ENCODE measurements at regions not wholly inside any gene's neighbourhood (a gene's known extent, or its start where the extent isn't known, plus 50 kb on each side); places are given as distances from the start of the nearest gene placed in this dataset.
"Not testable (repeated sequence)": the region's sequence is repeated elsewhere in the genome, so short reads cannot be mapped to it uniquely, and the experiment has no call there.

DNA sequence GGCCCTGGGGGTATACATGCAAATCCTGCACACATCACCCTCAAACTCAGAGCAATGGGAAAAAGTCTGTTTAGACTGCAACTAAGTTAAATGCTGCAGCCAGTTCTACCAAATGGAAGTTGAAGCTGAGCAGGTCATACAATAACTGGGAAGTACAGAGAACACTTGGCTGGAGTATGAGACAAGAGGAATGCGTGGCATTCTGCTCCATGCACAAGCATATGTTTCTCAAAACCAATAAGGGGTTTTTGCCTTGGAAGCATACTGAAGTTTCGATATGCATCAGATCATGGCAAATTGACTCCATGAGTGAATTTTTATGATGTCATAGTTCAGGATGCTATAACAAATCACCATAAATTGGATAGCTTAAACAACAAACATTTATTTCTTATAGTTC is 193.8 kb downstream of the COL12A1 start:
- no peaks in the 10 kb centered on the region for H3K36me3 Mint-ChIP-seq
- H3K27me3 Mint-ChIP-seq = no peaks in the 10 kb centered on the region
- no peaks in the 10 kb centered on the region for H3K4me1 Mint-ChIP-seq
- H3K4me3 Mint-ChIP-seq = no peak overlapping the region
- Histone ChIP-seq H3K27me3 (ENCODE audit: control insufficient read depth in 2 of 2, insufficient read depth in 2 of 2, low read length in 2 of 2) (no peaks in the 10 kb centered on the region), H3K4me1 (ENCODE audit: control insufficient read depth in 2 of 2, insufficient read depth in 2 of 2, low read length in 2 of 2) (no peaks in the 10 kb centered on the region), H3K36me3 (ENCODE audit: control insufficient read depth in 2 of 3, insufficient read depth in 3 of 3, low read length in 3 of 3) (no peaks in the 10 kb centered on the region), H3K27ac (ENCODE audit: low read depth, low read length) (no peak overlapping the region), H3K4me3 (ENCODE audit: low read length) (no peak overlapping the region), H3K9me3 (ENCODE audit: control insufficient read depth in 2 of 3, low read length in 3 of 3) (no peaks in the 10 kb centered on the region)
- ATAC-seq = no peak
- peaks cover 0 to 21% (median 9%) of the 10 kb centered on the region in 11 donors for H3K9me3 Mint-ChIP-seq
- DNase-seq = no peak
- ChIA-PET CTCF (no interaction called here), POLR2A (interaction anchor here (0.6 kb wide), 1 partner anchor 184 kb away, joined by 3 read pairs; no protein-coding TSS in a partner anchor)
- H3K27ac Mint-ChIP-seq = no peak overlapping the region
- intact Hi-C loops (cut with micrococcal nuclease) = no loop called here

DNA sequence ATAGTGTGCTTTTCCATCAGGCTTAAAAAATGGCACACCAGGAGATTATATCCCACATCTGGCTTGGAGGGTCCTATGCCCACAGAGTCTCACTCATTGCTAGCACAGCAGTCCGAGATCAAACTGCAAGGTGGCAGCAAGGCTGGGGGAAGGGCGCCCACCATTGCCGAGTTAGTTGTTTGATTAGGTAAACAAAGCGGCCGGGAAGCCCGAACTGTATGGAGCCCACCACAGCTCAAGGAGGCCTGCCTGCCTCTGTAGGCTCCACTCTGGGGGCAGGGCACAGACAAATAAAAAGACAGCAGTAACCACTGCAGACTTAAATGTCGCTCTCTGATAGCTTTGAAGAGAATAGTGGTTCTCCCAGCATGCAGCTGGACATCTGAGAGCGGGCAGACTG is 201.9 kb downstream of the COL12A1 start:
- H3K4me3 Mint-ChIP-seq; H3K27ac ChIP-seq (ENCODE audit: low read depth, low read length); H3K36me3 ChIP-seq (ENCODE audit: control insufficient read depth in 2 of 3, insufficient read depth in 3 of 3, low read length in 3 of 3); H3K4me1 ChIP-seq (ENCODE audit: control insufficient read depth in 2 of 2, insufficient read depth in 2 of 2, low read length in 2 of 2); H3K36me3 Mint-ChIP-seq; H3K4me1 Mint-ChIP-seq; H3K27me3 Mint-ChIP-seq; H3K9me3 ChIP-seq (ENCODE audit: control insufficient read depth in 2 of 3, low read length in 3 of 3); intact Hi-C loops (cut with micrococcal nuclease); DNase-seq; POLR2A ChIA-PET; H3K27me3 ChIP-seq (ENCODE audit: control insufficient read depth in 2 of 2, insufficient read depth in 2 of 2, low read length in 2 of 2); H3K27ac Mint-ChIP-seq; ATAC-seq; H3K4me3 ChIP-seq (ENCODE audit: low read length); CTCF ChIA-PET: not testable (repeated sequence)
- peaks cover 0 to 19% (median 8%) of the 10 kb centered on the region in 11 donors for H3K9me3 Mint-ChIP-seq

DNA sequence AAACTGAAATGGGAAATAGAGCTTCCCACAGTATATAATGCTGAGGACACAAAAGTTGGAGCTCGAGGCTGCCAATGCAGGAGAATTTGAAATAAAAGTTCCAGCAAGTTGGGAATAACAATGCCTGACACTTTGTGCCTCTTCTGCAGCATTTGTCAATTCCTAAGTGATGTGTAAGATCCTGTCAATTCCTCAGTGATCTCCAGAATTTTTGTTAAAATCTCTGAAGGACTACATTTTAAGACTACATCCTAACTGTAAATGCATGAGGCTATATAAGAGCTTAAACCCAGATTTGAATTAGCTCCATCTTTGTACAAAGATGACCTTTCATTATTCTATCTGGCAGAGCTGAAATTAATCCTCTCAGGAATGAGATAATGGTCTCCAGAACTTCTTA is 208.2 kb downstream of the COL12A1 start:
- no peak for ATAC-seq
- Histone ChIP-seq H3K9me3 (ENCODE audit: control insufficient read depth in 2 of 3, low read length in 3 of 3) (no peaks in the 10 kb centered on the region), H3K27me3 (ENCODE audit: control insufficient read depth in 2 of 2, insufficient read depth in 2 of 2, low read length in 2 of 2) (no peaks in the 10 kb centered on the region), H3K27ac (ENCODE audit: low read depth, low read length) (no peak overlapping the region), H3K36me3 (ENCODE audit: control insufficient read depth in 2 of 3, insufficient read depth in 3 of 3, low read length in 3 of 3) (no peaks in the 10 kb centered on the region), H3K4me3 (ENCODE audit: low read length) (no peak overlapping the region), H3K4me1 (ENCODE audit: control insufficient read depth in 2 of 2, insufficient read depth in 2 of 2, low read length in 2 of 2) (no peaks in the 10 kb centered on the region)
- Mint-ChIP-seq H3K36me3 (no peaks in the 10 kb centered on the region), H3K4me1 (no peaks in the 10 kb centered on the region), H3K27ac (no peak overlapping the region), H3K4me3 (no peak overlapping the region), H3K27me3 (no peaks in the 10 kb centered on the region), H3K9me3 (peaks cover 0 to 13% (median 5%) of the 10 kb centered on the region in 11 donors)
- ChIA-PET CTCF (no interaction called here), POLR2A (no interaction called here)
- intact Hi-C loops (cut with micrococcal nuclease) = no loop called here
- no peak for DNase-seq

DNA sequence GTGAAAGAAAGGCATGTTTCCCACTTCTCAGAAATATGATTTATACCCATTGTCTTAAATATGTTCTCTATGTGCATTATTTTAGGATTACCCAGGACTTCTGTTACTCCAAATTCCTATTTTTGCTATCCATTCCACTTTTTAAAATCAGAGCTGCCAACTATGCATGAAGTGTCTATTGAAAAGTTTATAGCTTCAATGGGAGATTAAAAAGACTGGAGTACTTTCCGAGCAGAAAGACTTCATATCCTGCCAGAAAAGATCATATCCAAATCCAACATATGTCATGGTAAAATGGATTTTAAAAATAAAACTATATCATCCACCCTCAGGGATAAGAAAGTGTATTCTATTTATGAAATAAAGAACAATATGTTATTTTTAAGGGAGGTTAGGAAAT is 212.7 kb downstream of the COL12A1 start:
- peaks cover 0 to 6% (median 3%) of the 10 kb centered on the region in 11 donors for H3K9me3 Mint-ChIP-seq
- DNase-seq (no peak), ATAC-seq (no peak)
- POLR2A ChIA-PET = no interaction called here
- CTCF ChIA-PET = no interaction called here
- Histone ChIP-seq H3K4me1 (ENCODE audit: control insufficient read depth in 2 of 2, insufficient read depth in 2 of 2, low read length in 2 of 2) (no peaks in the 10 kb centered on the region), H3K9me3 (ENCODE audit: control insufficient read depth in 2 of 3, low read length in 3 of 3) (no peaks in the 10 kb centered on the region), H3K27ac (ENCODE audit: low read depth, low read length) (no peak overlapping the region), H3K4me3 (ENCODE audit: low read length) (no peak overlapping the region), H3K36me3 (ENCODE audit: control insufficient read depth in 2 of 3, insufficient read depth in 3 of 3, low read length in 3 of 3) (no peaks in the 10 kb centered on the region), H3K27me3 (ENCODE audit: control insufficient read depth in 2 of 2, insufficient read depth in 2 of 2, low read length in 2 of 2) (no peaks in the 10 kb centered on the region)
- H3K36me3 Mint-ChIP-seq = no peaks in the 10 kb centered on the region
- intact Hi-C loops (cut with micrococcal nuclease) = no loop called here
- no peaks in the 10 kb centered on the region for H3K27me3 Mint-ChIP-seq
- H3K4me1 Mint-ChIP-seq = peaks cover 0 to 1% (median 0%) of the 10 kb centered on the region in 7 donors
- H3K4me3 Mint-ChIP-seq = no peak overlapping the region
- no peak overlapping the region for H3K27ac Mint-ChIP-seq

DNA sequence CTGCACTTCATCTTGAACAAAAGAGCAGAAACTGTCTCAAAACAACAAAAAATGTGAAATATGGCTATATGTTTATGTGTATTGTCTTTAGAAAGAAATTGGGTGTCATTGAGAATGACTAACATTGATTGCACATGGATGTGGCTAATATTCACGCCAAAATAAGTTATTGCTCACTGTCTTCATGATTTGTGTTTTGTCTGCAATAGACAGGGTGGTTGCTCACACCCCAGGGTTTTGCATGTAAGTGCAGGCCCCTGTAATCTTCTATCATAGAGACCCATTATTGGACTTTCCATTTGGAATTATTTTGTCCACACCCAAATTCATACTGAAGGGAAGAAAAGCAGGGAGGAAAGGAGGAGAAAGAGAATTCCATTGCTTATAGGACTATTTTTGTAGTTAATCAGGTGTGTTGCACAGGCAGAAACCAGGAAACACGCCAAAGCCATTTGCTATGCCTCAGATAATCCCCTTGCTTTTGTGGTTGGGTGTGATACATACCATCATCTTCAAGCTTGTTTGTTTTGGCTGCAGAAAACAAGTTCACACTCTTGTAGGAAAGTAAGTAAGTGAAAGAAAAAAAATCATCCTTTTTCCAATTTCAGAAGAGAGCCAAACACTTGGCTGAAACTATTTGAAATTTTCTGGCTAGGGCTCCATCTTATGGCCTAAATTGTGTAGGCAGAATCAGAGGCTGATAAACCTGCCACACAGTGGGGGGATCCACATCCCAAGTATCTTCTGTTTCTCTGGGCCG is 214.1 kb downstream of the COL12A1 start:
- Mint-ChIP-seq H3K9me3 (peaks cover 0 to 6% (median 3%) of the 10 kb centered on the region in 11 donors), H3K4me1 (peaks cover 0 to 1% (median 0%) of the 10 kb centered on the region in 7 donors), H3K27me3 (no peaks in the 10 kb centered on the region), H3K36me3 (no peaks in the 10 kb centered on the region), H3K27ac (no peak overlapping the region), H3K4me3 (no peak overlapping the region)
- ATAC-seq = no peak
- no peak for DNase-seq
- H3K27me3 ChIP-seq (ENCODE audit: control insufficient read depth in 2 of 2, insufficient read depth in 2 of 2, low read length in 2 of 2) = no peaks in the 10 kb centered on the region
- H3K27ac ChIP-seq (ENCODE audit: low read depth, low read length) = no peak overlapping the region
- no peak overlapping the region for H3K4me3 ChIP-seq (ENCODE audit: low read length)
- POLR2A ChIA-PET = no interaction called here
- peaks cover 0 to 5% (median 0%) of the 10 kb centered on the region in 3 experiments for H3K9me3 ChIP-seq (ENCODE audit: control insufficient read depth in 2 of 3, low read length in 3 of 3)
- H3K4me1 ChIP-seq (ENCODE audit: control insufficient read depth in 2 of 2, insufficient read depth in 2 of 2, low read length in 2 of 2) = no peaks in the 10 kb centered on the region
- no peaks in the 10 kb centered on the region for H3K36me3 ChIP-seq (ENCODE audit: control insufficient read depth in 2 of 3, insufficient read depth in 3 of 3, low read length in 3 of 3)
- CTCF ChIA-PET = no interaction called here
- intact Hi-C loops (cut with micrococcal nuclease) = no loop called here

DNA sequence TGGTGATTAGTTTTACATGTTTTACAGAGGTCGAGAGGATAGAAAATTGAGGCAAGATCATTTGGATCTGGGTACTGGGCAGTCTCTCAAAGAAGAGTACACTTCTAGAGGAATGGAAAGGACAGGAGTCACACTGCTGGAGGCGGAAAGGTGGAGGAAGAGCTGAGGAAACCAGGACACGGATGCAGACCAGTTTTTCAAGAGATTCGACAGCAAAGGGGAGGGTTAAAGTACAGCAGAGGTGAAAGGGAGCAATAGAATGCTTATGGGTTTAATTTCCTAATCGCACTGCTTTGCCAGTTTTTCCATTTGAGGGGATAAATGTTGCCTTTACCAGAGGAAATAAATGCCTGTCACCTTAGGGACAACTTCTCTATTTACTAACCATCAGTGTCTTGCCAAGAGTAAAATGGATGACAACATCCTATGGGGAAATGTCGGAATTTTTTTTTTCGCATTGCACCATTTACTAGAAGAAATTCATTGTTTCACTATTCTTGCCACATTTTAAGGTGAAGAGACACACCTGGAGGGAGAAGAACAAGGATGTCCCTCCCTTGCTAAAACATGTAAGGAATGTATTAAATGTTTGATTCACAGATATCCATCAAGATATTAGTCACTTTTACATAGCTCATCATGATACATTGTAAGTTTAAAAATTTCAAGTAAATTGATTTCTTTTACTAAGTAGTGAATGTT is 226.6 kb downstream of the COL12A1 start:
- Histone ChIP-seq H3K9me3 (ENCODE audit: control insufficient read depth in 2 of 3, low read length in 3 of 3) (no peaks in the 10 kb centered on the region), H3K4me3 (ENCODE audit: low read length) (no peak overlapping the region), H3K27ac (ENCODE audit: low read depth, low read length) (no peak overlapping the region), H3K36me3 (ENCODE audit: control insufficient read depth in 2 of 3, insufficient read depth in 3 of 3, low read length in 3 of 3) (no peaks in the 10 kb centered on the region), H3K4me1 (ENCODE audit: control insufficient read depth in 2 of 2, insufficient read depth in 2 of 2, low read length in 2 of 2) (no peaks in the 10 kb centered on the region), H3K27me3 (ENCODE audit: control insufficient read depth in 2 of 2, insufficient read depth in 2 of 2, low read length in 2 of 2) (no peaks in the 10 kb centered on the region)
- Mint-ChIP-seq H3K27me3 (no peaks in the 10 kb centered on the region), H3K36me3 (no peaks in the 10 kb centered on the region), H3K27ac (no peak overlapping the region), H3K9me3 (peaks cover 0 to 13% (median 3%) of the 10 kb centered on the region in 11 donors), H3K4me1 (no peaks in the 10 kb centered on the region), H3K4me3 (no peak overlapping the region)
- DNase-seq = no peak
- ChIA-PET POLR2A (no interaction called here), CTCF (no interaction called here)
- ATAC-seq = no peak
- intact Hi-C loops (cut with micrococcal nuclease) = no loop called here

DNA sequence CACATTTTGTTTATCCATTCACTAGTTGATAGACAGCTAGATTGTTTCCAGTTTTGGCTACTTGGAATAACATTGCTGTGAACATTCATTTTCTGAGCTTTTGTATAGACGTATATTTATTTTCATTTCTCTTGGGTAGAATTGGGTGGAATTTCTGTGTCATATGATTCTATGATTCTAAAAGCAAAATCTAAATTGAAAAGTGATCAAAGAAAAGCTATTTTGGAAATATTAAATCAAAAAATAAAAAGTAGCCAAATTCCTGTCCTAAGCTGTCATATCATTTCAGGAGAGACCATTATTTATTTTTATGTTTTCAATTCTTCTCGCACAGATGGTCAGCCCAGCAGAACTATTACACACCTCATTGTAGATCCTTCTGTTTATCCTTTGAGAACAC is 229.2 kb downstream of the COL12A1 start:
- Mint-ChIP-seq H3K27ac (no peak overlapping the region), H3K27me3 (no peaks in the 10 kb centered on the region), H3K36me3 (no peaks in the 10 kb centered on the region), H3K4me1 (no peaks in the 10 kb centered on the region), H3K4me3 (no peak overlapping the region), H3K9me3 (peaks cover 0 to 13% (median 4%) of the 10 kb centered on the region in 11 donors)
- no peaks in the 10 kb centered on the region for H3K4me1 ChIP-seq (ENCODE audit: control insufficient read depth in 2 of 2, insufficient read depth in 2 of 2, low read length in 2 of 2)
- no peaks in the 10 kb centered on the region for H3K27me3 ChIP-seq (ENCODE audit: control insufficient read depth in 2 of 2, insufficient read depth in 2 of 2, low read length in 2 of 2)
- DNase-seq (no peak), ATAC-seq (no peak)
- CTCF ChIA-PET = no interaction called here
- H3K4me3 ChIP-seq (ENCODE audit: low read length) = no peak overlapping the region
- H3K36me3 ChIP-seq (ENCODE audit: control insufficient read depth in 2 of 3, insufficient read depth in 3 of 3, low read length in 3 of 3) = no peaks in the 10 kb centered on the region
- no peaks in the 10 kb centered on the region for H3K9me3 ChIP-seq (ENCODE audit: control insufficient read depth in 2 of 3, low read length in 3 of 3)
- POLR2A ChIA-PET = no interaction called here
- intact Hi-C loops (cut with micrococcal nuclease) = no loop called here
- H3K27ac ChIP-seq (ENCODE audit: low read depth, low read length) = no peak overlapping the region

All from naive thymus-derived CD4-positive, alpha-beta T cell (primary cell).